CD4-positive, alpha-beta T cell treated with Interleukin-12 subunit alpha and Interleukin-12 subunit beta, for 1 hour (primary cell): ENCODE measurements at regions not wholly inside any gene's neighbourhood (a gene's known extent, or its start where the extent isn't known, plus 50 kb on each side); places are given as distances from the start of the nearest gene placed in this dataset.

ENCODE experiments used
- DNase-seq: peaks from one replicate; pipeline ENCODE4 v3.0.0-alpha.2; 2020

DNA sequence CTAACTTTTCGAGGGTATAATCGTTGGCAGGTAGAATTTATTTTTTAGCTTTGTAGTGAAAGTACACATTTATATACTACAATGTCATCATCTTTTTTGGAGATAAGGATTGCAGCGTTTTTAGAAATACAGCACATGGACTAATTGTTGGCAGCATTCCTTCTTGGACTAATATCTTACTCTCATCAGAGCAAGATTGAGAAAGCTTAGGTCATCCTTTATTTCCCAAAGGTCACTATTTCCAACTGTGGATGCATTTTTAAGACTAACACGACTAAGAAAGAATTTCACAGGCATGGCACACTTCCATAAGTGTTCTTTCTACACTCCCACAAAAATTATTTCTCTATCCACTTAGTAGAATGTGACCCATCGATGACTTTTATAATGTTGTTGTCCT, 732.3 kb downstream of the NCAM2 start:
- DNase-seq = no peak

DNA sequence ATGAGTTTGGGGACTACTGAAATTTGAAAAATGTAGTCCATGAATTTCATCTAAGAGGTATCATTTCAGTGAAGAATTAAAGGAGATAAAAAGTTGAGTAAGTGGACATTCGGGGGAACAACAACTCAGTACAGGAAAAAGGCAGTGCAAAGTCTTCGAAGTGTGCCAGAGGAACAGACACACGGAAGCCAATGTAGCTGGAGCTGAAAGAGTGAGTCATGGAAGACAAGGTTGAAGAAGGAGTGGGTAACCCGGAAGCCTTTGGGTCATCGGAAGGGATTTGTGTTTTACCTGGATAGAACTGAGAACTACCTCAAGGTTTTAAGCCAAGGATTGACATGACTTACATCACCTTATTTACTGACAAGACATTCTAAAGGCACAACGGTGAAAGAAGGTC, 733.4 kb downstream of the NCAM2 start:
- DNase-seq = no peak

DNA sequence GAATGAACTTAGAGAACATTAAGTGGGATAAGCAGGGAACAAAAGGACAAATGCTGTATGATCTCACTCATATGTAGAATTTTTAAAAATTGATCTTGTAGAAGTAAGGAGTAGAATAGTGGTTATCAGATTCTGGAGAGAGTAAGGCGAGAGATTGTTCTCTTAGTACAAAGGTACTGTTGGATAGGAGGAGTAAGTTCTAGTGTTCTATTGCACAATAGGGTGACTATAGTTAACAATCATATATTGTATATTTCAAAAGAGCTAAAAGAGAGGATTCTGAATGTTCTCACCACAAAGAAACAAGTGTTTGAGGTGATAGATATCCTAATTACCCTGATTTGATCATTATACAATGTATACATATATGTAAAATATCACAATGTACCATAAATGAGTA, 735.9 kb downstream of the NCAM2 start:
- no peak for DNase-seq

DNA sequence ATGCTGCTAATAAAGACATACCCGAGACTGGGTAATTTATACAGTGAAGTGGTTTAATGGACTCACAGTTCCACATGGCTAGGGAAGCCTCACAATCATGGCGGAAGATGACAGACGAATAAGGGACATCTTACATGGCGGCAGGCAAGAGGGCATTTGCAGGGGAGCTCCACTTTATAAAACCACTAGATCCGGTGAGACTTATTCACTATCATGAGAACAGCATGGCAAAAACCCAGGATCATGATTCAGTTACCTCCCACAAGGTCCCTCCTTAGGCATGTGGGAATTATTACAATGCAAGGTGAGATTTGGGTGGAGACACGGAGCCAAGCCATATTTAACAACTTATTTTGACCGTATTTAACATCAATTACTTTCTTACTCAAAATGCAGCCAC, 739.0 kb downstream of the NCAM2 start:
- no peak for DNase-seq

DNA sequence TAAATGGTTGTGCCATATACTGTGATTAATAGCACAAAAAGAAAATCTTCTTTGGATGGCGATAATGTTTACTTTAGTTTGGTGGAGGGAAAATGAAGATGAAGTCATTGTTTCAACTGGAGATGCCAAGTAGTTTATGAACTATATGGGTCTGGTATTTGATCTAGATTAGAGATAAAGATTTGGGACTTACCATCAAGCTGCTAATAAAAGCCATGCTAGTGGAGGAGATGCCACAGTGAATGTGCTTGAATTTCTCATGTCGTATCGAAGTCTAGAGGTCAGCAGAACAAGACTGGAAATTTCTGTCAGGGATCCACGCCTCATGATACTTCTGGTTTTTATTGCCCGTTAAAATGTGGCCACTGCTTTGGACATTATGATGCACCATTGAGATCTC, 742.0 kb downstream of the NCAM2 start:
- DNase-seq = no peak

DNA sequence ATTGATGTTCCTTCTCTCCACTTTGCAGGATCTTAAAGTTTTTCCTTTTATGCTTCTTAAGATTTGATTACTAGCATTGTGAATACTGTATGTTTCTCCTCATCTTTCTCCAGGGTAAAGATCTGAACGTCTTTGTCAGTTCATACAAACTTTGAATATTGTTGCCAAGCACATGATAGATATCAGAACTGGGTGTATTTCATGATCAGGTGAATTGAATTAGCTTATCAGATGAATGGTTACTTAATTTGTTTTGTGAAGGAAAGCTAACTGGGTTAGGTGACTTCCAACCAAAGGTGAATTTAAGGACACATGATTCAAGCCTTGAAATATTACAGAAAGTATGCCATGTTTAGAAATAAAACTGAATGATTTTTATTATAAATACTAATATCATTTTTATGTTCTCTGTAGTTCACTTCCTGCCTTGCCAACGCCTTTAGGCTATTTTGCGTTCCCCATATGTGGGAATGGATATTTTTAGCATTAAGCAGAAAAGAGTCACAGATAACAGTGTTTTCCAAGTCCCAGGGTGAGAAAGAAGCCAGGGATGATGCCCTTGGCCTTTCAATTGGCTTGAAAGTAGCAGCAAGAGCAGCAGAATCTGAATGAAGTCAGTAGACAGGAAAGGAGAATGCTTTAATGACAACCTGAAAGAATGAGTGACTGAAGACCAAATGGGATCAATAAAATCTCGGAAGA, 752.1 kb downstream of the NCAM2 start:
- no peak for DNase-seq

DNA sequence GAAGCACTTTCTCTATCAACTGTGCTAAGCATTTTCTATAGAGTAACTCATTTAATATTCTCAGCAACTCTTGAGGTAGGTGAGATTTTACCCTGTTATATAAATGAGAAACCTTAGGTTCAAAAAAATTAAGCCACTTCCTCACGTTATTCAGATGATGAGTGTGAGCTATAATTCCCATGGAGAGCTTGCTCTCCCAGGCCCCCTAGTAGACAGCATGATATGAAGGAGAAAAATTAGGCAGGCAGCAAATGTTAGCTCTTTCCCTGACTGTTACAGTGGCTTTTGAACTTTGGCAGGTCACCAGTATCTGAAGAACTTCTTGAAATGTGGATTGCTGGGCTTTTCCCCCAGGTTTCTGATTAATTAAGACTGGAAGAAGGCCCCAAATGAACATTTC, 753.1 kb downstream of the NCAM2 start:
- DNase-seq = no peak

DNA sequence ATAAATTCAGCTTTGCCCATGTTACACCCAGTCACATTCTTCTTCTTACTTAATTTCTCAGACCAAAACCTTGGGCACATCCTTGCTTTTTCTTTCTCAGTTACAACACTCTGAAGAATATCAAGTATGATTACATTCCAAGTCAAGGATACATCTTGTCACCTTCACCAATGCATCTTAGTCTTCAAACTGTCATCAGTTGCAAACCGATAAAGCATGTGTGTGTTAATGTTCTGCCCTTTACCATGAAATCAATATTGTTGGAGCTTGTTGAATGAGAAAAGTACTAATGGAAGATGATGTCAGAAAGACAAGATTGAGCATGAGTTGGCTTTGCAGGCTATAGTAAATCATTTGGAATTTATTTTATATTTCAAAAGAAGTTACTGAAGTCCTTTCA, 764.6 kb downstream of the NCAM2 start:
- DNase-seq = no peak

DNA sequence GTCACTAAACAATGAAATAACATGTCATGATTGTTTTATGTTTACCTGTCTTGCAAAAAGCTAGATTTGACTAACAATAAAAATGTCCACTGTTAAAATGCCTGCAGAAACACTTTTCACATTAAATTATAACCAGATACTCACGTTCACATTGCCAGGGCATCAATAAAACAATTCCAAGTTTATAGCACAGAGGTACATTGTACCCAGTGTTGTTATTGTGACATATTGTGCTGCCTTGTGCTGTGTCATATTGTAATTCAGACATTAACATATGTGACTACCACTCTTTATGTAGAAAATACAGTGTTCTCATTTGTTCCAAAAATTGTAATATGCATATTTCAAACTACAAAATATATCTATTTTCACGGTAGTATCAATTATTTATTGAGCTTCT, 766.1 kb downstream of the NCAM2 start:
- DNase-seq = no peak

DNA sequence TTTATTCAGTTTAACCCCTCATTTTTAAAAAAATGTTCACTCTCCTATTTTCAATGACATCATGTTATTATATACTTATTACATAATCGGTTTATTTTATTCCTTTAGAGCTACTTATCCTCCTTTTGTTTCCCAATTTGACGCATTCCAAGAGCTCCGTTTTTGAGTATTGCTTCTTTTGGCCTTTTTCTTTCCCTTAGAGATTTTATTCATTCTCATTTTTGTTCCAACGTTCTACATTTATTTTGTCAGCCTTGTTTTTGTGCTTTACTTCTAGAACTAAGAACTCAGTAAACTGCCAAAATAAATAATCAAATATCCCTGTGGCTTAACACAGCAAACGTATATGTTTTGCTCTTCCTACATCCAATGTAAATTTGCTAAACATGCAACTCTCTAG, 769.1 kb downstream of the NCAM2 start:
- DNase-seq = no peak

DNA sequence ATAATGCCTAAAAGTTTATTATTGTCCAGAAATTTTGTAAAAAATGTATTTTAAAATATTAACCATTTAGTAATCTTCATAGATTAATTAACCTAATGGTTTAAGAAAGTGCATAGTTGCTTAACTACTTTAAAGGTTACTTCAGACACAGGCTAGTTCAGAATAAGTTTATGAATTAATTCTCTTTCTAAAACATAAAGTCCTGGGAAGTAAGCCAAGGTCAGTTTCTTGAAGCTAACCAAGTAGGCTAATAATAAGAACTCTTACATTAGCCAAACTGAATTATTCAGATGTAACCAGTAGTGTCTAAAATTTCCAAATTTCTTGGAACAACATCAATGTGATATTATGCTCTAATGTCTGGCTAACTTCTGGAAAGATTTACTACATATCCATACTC, 790.4 kb downstream of the NCAM2 start:
- no peak for DNase-seq

DNA sequence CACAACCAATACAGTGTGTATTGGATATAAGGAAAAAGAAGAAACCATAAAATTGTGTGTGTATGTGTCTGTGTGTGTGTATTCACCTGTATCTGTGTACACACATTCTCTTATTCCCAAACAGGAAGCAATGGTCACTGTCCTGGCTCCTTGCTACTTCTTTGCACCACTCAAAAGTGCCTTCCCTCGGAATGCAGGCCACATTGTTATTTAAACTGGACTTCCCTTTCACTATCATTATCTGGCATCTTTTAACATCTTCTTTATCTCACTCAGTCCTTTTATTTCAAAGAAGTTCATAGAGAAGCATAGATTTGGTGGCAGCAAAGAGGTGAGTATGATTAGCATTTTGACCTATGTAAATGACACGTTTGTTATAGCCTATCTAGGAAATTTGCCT, 803.7 kb downstream of the NCAM2 start:
- no peak for DNase-seq

DNA sequence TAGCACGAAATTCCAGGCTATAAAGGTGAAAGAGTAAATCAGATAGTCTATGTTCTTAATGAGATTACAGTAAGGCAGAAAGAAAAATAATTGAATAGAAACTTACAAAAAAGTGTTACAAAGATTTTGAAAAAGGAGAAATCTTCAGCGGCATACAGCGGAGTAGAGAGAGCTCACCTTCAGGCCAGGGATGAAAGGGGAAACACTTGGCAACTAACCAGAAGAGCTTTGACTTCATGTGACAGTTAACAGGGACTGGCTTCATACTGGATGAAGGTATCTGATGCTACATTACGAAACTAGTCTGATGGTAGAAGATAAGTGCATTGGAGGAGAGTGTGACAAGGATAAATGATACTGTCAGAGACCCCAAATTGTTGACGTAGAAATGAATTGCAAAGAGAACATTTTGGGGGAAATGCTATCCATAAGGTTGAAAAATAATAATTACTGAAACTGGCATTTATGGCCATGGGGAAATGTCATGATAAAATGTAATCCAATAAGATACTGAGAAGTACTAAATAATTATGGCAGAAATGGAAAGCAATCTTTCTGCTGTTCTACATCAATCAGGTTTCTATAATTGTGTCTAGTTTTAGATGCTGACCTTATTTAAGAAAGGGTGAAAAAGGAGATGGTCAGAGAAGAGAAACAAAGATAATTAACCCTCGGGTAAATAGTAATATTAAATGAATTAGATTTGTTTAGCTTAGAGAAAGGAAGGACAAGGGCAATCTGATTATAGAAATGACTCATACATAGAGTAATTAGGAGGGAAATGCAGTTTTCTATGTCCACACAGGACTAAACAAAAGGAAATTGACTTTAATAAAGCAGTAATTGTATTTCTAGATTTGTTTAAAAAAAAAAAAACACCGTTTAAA, 808.7 kb downstream of the NCAM2 start:
- no peak for DNase-seq

DNA sequence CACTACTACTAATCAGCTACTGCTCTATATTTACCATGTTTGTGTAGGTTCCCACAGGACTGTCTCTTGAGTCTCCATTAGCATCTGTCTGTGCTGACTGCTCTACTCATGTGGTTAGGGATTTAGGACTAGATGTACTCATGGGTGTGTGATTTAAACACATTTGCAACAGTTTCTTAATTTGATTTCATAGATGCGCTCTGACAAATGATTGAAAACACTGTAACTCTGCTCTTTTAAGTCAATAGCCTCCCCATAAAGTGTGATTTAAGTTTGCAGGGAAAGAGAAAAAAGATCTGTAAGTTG, 809.3 kb downstream of the NCAM2 start:
- DNase-seq = no peak

DNA sequence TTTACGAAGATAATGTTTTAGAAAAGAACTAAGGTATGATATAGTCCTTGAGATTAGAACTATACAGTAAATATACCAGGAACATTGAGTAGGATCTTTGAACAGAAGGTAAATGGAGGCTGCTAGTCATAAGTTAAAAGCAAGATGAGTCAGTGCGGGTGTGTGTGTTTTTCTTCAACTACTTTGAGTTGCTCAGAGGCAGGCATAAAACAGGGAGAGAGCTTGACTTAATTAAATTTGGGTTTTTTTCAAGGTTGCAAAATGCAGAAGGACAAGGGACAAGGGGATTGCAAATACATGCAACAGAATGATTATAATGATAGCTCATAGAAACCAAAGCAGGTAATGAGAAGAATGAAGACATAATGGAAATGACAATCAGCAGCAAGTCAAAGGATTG, 815.1 kb downstream of the NCAM2 start:
- no peak for DNase-seq

DNA sequence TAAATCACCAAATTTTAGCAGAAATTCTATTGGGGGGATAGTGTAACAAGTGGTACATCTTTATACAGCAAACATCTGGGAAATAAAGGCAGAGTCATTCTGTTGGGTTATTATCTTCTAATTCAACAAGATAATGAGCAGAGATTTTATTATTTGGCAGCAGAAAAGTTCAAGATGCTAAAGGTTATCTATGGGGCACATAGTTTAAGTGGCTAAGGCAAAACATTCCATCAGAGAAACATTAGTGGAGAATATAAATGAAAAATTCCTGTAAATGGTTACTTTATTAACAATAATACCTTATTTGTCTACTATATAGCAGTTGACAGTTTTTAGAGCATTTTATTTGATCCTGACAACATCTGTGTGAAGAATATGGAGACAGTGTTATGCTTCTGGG, 815.7 kb downstream of the NCAM2 start:
- no peak for DNase-seq

DNA sequence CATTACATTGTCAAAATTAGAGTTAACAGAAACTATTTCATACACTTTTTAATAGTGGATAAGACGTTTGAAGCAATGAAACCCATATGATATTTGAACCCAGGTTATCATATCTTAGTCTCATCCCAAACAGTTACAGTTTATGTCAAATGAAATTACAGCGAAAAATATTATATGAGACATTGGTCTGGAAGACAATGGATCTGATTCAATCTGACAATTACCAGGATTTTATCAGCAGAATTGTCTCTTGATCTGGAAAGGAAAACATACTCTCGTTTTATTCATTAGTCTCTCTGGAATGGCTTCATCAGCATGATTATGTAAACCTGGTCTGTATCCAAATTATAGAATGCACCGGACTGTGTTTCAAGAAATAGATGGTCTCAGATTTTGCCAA, 818.6 kb downstream of the NCAM2 start:
- no peak for DNase-seq

DNA sequence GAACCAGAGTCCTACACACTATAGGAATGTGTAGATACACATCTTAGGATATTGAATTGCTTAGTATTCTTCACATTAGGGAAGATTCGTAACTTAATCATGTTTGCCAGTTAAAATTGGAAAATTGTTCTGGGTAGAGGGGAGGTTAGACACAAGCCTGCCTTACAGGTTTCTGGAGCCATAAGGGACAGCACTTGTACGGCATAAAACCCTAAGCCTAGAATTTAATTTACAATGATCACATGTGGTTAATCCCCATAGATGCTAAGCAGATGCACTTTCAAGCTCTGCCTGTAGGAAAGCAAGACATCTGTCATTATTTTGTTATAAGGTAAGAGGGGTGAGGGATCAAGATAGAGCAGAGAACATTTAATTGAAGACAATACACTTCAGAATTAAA, 820.7 kb downstream of the NCAM2 start:
- no peak for DNase-seq

DNA sequence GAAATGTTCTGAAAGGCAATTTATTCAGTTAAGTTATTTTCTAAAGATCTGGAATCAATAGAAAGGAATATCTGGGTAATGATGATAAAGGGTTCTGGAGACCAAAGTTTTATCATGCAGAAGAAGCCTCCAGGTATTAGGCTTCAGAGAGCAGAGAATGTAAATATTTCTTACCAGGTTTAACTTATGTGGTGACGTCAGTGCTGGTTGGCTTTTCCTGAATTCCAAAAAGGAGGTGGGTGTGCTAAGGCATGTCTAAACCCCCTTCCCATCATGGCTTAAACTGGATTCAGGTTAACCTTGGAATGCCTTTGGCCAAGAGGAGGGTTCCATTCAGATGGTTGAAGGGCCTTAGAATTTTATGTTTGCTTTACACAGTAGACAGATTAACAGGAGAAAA, 829.9 kb downstream of the NCAM2 start:
- no peak for DNase-seq

DNA sequence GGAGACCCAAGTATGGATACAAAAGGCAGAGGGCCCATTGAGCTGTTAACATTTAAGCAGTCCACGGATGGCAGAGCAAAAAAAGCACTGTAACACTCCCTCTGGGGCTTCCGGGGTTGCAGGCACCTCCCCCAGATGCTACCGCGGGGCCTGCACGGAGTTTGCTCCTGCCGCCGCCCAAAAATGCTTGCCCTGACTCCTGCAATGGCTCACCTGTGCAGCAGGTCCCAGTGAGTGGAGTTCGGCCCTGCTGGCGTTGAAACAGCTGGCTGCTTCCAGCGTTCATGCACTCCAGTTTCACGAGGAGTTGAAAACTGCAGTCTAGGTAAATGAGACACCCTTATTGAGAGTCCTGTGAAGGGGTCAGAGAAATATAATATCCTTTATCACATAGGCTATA, 832.8 kb downstream of the NCAM2 start:
- DNase-seq = no peak

DNA sequence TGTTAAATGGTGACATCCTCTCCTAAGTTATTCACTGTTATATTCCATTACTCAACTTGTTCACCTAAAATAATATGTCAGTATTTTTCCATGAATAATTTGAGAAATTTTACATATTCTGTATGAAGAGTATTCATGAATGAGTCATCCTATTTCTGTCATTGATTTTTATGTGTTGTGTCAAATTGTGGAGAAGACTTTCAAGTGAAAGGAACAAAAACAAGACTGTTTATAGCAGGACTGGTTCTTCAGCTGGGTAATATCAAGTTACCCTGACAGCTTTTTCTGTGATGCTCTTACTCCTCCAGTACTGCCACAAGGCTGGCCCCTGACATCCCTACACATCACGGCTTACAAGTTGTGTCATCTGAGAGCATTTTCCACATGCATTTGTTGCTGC, 847.7 kb downstream of the NCAM2 start:
- no peak for DNase-seq

DNA sequence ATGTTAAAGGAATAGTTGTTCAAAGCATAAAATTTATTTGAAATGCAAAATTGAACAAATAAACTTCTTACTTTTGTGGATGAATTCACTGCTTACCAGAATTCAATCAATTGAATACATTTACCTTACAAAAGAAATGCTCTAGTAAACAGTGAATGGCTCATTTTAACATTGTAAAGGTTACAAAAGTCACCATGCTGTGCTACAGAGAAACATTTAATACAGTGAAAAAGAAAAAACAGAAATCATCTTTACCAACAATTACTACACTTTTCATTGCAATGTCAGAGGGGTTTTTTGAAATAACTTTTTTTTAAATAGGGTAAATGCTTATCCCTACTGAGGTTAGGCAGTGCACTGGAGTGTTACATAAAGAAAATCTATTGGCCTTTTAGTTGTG, 853.0 kb downstream of the NCAM2 start:
- DNase-seq = no peak

DNA sequence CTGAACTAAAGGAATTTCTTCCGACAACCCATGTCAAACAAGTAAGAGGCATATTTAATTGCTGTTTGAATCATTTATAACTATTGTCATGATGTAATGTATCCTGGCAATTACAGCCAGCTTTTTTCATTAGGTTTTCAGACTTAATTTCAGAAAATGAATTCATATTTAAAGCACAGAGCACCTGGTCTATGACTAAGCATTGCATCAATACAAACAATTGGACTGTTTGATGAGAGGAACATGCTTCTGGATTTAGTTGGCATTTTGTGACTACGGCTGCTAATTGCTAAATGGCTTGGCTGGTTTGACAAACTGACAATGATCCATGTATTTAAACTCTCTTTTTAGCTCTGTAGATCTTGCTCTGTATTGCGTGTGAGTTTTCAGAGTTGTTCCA, 853.4 kb downstream of the NCAM2 start:
- no peak for DNase-seq

DNA sequence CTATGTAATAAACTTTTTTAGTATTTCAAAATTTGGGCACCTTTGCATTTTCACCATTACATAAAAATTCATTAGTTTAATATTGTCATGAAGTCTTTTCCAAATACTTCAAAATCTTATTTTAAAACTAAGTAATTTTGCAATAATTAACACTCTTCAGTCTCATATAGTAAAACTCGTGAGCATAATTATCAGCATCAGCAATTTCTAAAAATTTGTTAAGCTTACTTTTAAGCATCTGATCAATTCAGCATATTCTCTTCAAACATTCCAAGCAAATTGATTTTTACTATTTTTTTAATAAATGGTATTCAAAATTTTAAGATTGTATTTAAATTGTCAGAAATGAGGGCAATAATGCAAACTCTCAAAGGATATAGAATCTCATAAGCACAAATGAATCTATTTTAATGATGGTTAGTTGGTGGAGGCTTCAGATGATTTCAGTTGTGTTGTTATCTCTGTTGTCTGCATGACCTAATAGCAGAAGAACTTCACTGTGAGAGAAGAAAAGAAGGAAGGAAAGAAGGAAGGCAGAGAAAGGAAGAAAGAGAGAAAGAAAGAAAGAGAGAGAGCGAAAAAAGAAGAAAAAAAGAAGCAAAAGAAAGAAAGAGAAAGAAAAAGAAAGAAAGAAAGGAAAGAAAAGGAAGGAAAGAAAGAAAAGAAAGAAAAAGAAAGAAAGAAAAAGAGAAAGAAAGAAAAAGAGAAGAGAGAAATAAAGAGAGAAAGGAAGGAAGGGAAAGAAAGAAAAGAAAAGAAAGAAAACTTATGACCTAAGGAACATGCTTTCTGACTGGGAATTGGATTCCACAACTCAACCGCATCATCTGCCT, 860.5 kb downstream of the NCAM2 start:
- DNase-seq = no peak
